ENCODE measurements at regions not wholly inside any gene's neighbourhood (a gene's known extent, or its start where the extent isn't known, plus 50 kb on each side); places are given as distances from the start of the nearest gene placed in this dataset.

DNA sequence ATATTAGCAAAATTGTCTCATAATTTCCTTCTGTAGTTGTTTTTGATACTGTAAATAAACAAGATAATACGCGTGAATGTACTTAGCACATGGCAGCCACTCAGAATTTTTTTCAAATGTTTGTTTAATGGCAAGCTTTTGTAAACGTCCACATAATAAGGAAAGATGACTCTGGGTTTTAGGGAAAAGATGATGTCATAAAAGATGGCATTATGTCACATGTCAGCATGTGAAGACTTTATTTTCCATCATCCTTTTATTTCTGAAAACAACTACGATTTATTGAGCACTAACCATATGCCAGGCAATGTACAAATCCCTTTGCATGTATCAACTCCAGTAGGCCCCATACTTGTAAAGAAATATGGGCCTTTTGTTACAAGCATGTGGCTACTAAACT is 139.9 kb downstream of the C11orf91 start:
- TF ChIP-seq POLR2A (IDR thresholded peaks at IDR 0.05) (no peak), CTCF (IDR thresholded peaks at IDR 0.05) (no peak)
